ENCODE measurements at regions not wholly inside any gene's neighbourhood (a gene's known extent, or its start where the extent isn't known, plus 50 kb on each side); places are given as distances from the start of the nearest gene placed in this dataset.

- Histone ChIP-seq H2BK15ac (ENCODE audit: low read depth, low read length) (no peak overlapping the region), H3K9ac (ENCODE audit: extremely low read depth, insufficient read length, low read length) (no peak overlapping the region), H3K23ac (ENCODE audit: insufficient read length, low read depth, low read length) (no peak overlapping the region), H4K8ac (replicated peaks; ENCODE audit: insufficient read length, low read depth, low read length) (no peak overlapping the region), H3K23me2 (ENCODE audit: insufficient read length, low read depth, low read length, poor library complexity, severe bottlenecking) (no peaks in the 10 kb centered on the region), H4K20me1 (ENCODE audit: control insufficient read depth, insufficient read depth, insufficient read length) (no peaks in the 10 kb centered on the region), H3K56ac (ENCODE audit: insufficient read length, low read depth, low read length) (no peak overlapping the region), H3K4me2 (ENCODE audit: insufficient read depth, insufficient read length, low read length) (no peak overlapping the region), H3K79me1 (ENCODE audit: insufficient read depth, low read depth, low read length, poor library complexity, severe bottlenecking) (no peaks in the 10 kb centered on the region), H3K18ac (ENCODE audit: insufficient read length, low read depth, low read length) (no peak overlapping the region), H3K9me3 (ENCODE audit: control insufficient read depth, low read depth, low read length) (no peaks in the 10 kb centered on the region), H3K4me1 (ENCODE audit: insufficient read depth, low read length) (no peaks in the 10 kb centered on the region; the same call in 1 of the 2 replicates), H2BK12ac (ENCODE audit: insufficient read length, low read depth, low read length) (no peak overlapping the region), H2BK5ac (ENCODE audit: insufficient read length, low read length) (no peak overlapping the region), H3K4ac (ENCODE audit: low read depth, low read length) (no peak overlapping the region), H2BK120ac (ENCODE audit: low read depth, low read length, poor library complexity, severe bottlenecking) (no peak overlapping the region), H2AFZ (ENCODE audit: low read length) (no peak overlapping the region), H3T11ph (ENCODE audit: low read length) (no peak overlapping the region), H3K14ac (ENCODE audit: insufficient read depth, low read length) (no peak overlapping the region), H3K27me3 (ENCODE audit: insufficient read depth, low read length) (no peaks in the 10 kb centered on the region), H4K5ac (ENCODE audit: insufficient read length, low read depth, low read length) (no peak overlapping the region), H2AK5ac (ENCODE audit: insufficient read length, low read length) (no peak overlapping the region), H3K27ac (ENCODE audit: insufficient read length, low read depth, low read length) (no peak overlapping the region), H3K79me2 (ENCODE audit: insufficient read depth, low read length) (no peaks in the 10 kb centered on the region), H4K91ac (ENCODE audit: insufficient read length, low read depth, low read length) (no peak overlapping the region), H2BK20ac (ENCODE audit: low read depth, low read length, poor library complexity, severe bottlenecking) (no peak overlapping the region)
- Mint-ChIP-seq H3K9me3 (no peaks in the 10 kb centered on the region; a peak in 1 of 5 replicates), H3K4me3 (no peak overlapping the region), H3K27ac (no peak overlapping the region), H3K4me1 (peaks cover 3 to 5% of the 10 kb centered on the region in 2 experiments; a peak in 2 of 4 replicates), H3K36me3 (ENCODE audit: insufficient read depth in 1 of 3, low read depth in 3 of 3) (no peaks in the 10 kb centered on the region), H3K27me3 (ENCODE audit: low read depth) (no peaks in the 10 kb centered on the region)
- DNase-seq: no peak
- TF ChIP-seq CTCF (conservative IDR thresholded peaks at IDR 0.05): no peak
- WGBS (ENCODE audit: extremely low coverage, insufficient read length, low lambda C conversion rate): no CpG with 5 or more reads among the region's 10 CpGs
Measured at GRCh38 chr9:99389087-99390033, 167.3 kb downstream of the SEC61B start.
